GM18867 (cell line): ENCODE measurements at regions not wholly inside any gene's neighbourhood (a gene's known extent, or its start where the extent isn't known, plus 50 kb on each side); places are given as distances from the start of the nearest gene placed in this dataset.
"Not testable (repeated sequence)": the region's sequence is repeated elsewhere in the genome, so short reads cannot be mapped to it uniquely, and the experiment has no call there.

Experiments
- ATAC-seq: cut with Tn5 transposase; IDR thresholded peaks from one replicate; pipeline ENCODE4 v1.9.1; 2021; ENCODE audit warnings: mild to moderate bottlenecking, moderate library complexity; ENCODE audit not compliant: unreplicated experiment

DNA sequence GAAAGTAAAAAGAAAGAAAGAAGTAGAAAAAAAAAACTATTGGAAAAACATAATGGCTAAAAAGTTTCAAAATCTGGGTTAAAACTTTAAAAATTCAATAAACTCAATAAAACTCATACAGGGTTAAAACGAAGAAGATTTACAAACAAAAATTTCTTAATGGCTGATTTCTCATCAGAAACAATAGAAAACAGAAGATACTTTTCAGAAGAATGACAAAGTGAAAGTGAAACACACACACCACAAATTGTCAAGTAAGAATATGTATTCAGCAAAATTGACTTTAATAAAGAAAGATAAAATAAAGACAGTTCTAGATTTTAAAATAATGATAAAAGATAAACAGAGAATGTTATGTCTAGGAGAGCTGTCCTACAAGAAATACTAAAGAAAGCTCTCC is 618.9 kb upstream of the GJE1 start:
- ATAC-seq = no peak

DNA sequence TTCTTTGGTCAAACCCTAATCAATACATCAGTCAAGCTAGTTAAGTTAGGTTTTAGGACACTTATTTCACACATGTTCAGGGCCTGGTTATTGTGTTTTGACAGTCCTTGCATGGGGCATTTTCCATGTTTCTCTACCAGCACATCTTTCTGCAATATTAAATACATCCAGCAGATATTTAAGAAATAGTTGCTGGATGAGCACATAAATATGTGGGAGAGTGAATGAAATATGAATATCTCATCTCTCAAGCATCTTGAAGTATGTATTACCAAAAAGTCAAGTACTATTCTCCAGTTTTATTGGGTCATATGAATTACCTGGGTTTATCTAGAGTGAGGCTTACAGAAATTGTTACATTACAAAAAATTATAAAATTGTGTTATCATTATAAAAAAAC is 621.9 kb upstream of the GJE1 start:
- ATAC-seq = no peak

DNA sequence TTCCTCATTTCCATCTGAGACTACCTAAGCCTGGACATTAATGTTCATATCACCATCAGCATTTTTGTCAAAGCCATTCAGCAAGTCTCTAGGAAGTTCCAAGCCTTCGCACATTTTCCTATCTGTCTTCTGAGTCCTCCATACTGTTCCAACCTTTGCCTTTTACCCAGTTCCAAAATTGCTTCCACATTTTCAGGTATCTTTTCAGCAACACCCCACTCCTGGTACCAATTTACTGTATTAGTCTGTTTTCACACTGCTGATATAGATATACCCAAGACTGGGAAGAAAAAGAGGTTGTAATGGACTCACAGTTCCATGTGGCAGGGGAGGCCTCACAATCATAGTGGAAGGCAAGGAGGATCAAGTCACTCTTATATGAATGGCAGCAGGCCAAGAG is 626.7 kb upstream of the GJE1 start:
- ATAC-seq = not testable (repeated sequence)

DNA sequence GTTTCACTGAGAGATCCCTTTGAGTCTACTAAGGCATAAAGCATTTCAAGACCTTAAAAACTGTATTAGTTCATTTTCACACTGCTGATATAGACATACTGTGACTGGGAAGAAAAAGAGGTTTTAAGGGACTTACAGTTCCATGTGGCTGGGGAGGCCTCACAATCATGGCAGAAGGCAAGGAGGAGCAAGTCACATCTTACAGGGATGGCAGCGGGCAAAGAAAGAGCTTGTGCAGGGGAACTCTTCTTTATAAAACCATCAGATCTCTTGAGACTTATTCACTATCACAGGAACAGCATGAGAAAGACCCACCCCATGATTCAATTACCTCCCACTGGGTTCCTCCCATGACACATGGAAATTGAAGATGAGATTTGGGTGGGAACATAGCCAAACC is 628.4 kb upstream of the GJE1 start:
- ATAC-seq = not testable (repeated sequence)

DNA sequence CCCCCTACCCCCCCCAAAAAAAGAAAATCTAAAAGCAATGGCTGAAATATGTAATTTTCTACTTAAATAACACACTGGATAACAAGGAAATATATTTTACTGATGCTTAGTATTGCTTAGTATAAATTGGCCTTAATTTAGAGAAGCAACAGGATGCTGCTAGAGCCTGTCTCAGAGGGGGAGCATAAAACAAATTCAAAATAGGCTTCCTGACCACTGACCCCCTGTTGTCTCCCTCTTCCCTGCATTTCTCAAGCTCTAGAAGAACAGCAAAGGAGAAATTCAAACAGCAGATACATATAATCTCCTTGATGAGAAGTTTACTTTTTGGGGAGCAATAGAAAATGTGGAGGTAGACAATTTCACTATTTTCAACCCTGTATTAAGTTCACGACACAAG is 631.1 kb upstream of the GJE1 start:
- ATAC-seq = no peak

DNA sequence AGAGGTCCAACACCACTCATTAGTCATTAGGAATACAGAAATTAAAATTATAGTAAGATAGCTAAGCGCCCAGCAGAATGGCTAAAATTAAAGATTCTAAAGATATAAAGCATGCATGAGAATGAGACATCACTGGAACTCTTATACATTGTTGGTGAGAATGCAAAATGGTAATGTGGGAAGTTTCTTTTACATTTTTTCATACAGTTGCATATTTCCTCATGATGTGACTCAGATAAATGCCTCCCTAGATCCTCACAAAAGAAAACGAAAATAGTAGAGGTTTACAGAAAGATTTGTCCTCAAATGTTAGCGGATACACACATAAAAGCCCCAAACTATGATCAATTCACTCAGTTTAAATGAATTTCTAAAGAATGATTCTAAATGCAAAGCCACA is 633.7 kb upstream of the GJE1 start:
- ATAC-seq = no peak

DNA sequence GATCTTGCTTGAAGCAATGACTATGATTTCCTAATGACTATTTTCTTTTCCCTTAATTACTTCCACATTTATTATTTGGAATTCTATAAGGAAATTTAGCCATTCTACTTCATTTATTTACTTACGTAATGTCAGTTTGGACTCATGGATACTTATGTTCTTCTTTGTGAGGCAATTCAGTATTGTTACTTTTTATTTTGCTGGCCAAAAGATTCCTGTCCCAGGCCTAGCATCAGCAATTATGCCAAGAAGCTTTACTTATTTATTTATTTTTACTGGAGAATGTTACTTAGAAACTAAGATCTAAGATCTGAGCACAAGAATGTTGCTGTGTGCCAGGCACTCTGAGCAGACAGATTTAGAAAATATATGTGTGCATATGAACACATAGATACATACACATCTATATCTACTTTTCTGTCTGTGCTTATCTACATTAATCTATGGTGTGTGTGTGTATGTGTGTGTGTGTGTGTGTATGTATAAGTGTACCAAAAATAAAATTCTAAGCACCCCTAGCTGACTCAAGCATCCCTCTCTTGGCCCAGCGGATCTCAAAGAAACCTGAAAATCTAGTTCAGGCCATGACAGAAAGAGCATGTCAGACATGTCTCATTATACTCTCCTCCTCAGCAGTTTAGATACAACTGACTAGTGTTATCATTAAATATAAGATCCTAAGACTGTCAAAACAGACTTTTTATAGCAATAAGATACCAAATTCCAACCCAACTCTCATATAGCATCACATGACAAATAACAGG is 640.0 kb upstream of the GJE1 start:
- ATAC-seq = no peak

DNA sequence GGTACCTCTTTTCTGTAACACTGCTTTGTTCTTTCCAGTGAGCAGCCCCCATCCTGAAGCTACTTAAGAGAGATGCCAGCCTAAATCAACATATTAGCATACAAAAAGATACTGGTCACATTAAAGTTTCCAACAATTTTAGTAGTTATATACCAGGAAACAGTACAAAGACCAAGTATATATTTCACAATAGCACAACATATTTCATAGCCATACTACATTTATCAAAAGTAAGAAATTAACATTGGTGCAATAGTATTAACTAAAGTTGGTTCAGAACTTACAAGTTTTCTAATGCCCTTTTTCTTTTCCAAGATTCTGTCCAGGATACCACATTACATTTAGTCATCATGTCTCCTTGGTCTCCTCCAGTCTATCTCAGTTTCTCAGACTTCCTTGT is 641.0 kb upstream of the GJE1 start:
- ATAC-seq = no peak

DNA sequence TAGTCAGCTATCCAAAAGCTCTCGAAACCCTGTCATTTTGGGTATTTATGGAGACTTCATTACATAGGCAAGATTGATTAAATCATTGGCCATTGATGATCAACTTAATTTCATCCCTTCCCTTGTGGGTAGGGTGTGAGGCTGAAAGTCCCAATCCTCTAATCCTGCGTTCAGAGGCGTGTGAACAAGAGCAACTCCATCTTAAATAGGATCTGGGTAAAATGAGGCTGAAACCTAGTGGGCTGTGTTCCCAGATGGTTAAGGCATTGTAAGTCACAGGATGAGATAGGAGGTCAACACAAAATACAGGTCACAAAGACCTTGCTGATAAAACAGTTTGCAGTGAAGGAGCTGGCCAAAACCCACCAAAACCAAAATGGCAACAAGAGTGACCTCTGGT is 641.7 kb upstream of the GJE1 start:
- no peak for ATAC-seq

DNA sequence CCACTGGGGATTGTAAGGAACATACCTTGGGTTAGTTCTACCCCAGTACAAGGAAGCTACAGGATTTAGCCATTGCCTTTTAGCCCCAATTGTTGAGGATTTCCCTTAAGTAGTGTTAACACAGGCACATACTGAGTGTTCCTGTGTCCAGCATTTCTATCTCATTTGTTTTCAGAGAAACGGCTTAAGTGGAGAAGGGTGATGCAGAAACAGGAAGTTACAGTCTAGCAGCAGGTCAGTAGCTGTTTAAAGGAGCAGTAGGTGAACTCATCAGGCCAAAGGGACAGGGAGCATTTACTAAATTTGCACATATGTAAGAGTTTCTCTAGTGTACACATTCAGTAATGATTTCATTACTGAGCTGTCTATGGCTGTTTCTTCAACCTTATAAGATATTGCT is 644.2 kb upstream of the GJE1 start:
- ATAC-seq = peak; percentile 42

DNA sequence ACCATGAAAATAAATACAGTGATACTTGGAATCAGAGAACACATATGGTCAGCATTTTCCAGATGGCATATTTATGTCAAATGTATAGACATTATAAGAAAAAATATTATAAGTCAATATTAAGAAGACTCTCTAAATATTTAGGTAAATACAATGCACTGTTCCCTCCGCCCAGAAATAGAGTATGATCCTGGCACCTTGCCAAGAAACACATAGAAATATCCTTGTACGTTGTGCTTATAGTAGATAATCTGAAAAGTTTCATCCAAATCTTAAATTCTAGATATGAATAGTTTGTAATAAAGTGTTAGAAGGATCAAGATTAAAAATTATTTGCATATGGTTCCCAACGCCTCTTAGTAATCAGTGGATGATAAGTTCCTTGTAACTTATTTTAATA is 645.8 kb upstream of the GJE1 start:
- no peak for ATAC-seq

DNA sequence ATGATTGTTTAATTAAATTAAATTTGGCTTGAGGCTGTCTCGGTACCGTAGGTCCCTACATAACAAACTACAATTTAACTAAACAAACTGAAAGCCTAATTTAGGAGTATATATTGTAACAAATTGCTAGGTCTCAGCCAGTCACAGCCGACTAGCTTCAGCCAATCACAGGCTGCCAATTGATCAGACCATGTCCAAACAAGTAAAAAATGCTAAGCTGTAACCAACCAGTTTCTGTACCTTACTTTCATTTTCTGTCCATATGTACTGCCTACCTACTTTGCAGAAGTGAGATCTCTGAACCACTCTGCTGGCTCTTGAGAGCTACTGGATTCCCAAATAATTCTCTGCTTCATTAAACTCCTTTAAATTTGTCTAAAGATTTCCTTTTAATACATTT is 648.0 kb upstream of the GJE1 start:
- peak; percentile 81 for ATAC-seq

DNA sequence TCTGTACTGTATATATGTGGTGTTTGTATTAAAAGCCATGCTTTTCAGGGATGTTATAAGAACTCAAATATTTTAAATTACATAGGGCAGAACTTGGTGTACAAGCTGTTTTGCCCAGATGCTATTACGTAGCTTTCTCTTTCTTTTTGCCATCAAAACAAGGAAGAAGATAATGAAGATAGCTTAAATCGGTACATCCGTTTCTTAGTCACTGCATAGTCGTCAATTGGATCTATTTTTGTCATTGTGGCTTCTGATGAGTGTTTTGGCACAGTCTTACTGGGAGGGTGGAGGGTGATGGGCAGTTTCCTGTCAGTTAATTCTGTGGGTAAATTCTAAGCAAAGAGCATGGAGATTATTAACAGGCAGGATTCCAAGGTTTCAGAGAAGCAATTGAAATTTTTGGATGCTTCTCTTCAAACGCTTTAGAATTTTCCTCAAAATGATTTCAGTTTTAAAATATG is 649.1 kb upstream of the GJE1 start:
- peak; percentile 87 for ATAC-seq

DNA sequence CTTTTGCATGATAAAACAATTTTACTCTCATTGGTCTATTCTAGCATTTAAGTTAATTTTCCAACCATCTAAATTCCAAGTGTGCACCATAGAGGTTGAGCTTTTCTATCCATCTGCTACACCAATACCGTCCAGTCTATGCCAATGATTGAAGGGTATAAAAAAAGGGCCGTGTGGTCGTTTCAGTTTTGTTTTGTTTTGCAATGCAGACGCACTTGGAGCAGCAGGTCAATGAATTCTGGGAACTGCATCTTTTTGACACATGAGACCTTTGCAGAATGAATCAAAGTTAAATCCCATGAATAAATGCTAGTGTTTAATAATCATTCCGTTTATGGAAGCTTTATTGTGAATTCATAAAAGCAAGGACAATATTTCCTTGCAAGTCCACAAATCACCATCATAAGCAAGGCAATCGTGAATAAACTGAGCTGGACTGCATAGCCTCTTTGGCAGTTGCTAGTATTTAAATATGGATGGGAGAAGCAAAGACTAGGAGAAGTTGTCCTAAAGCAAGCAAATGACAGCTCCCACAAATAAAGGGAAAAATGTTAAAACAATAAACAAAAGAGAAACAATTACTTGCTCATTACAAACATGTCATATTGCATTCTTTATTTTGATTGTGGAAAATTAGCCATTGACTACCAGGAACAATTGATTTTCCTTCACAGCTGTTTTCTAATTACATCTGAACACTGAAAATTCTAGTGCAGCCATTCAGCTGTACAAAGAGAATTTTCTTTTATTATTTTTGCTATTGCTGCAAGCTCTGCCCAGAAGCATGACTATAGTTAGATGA is 649.7 kb upstream of the GJE1 start:
- ATAC-seq = peak; percentile 3

DNA sequence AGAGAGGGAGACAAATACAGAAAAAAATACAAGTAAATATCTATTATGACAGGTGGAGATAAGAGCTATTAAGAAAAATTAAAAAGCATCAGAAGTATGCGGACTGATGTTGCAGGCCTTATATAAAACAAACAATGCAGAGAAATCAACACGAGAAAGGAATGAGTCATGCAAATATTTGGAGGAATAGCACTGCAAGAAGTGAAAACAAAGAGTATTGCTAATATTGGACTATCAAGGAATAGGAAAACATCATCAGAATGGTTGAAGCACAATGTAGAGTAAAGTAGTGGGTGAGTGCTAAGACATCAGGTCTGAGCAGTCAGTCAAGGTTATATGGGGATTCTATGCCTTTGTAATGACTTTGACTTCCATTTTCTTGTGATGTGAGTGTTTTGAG is 657.5 kb upstream of the GJE1 start:
- no peak for ATAC-seq

DNA sequence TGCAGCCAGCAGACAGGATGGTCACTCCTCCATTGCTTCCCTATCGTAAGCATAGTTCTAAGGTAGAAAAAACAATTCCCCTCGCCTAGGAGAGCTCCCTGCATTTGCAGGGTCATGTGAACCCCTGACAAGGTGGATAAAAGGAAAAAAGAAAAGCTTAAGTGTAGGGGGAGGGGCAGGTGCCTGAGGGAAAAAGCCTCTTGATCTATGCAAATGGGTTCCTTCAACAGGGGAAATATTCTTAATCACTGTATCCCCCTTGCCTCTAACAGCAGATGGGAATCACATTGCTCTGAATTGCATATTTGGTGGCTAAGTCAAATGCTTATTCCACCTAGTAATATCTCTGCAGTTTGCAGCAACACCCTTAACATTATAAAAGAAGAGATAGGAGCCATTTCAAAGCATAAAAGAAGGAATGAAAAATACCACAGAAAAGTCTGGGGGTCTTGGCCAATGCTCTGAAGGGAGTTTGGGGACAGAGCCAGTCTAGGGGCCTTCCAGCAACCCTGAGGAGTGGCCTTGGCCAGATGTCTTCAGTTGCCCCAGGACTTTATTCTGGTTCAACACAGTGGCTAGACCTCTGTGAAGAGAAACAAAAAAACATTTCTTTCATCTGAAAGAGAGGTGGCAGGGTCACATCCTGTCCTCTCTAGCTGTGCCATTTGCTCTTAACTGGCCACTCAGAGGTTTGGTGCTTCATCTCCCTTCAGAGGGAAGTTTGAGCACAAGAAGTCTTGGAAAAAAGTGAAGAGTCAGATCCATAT is 660.4 kb upstream of the GJE1 start:
- ATAC-seq = peak; percentile 40

DNA sequence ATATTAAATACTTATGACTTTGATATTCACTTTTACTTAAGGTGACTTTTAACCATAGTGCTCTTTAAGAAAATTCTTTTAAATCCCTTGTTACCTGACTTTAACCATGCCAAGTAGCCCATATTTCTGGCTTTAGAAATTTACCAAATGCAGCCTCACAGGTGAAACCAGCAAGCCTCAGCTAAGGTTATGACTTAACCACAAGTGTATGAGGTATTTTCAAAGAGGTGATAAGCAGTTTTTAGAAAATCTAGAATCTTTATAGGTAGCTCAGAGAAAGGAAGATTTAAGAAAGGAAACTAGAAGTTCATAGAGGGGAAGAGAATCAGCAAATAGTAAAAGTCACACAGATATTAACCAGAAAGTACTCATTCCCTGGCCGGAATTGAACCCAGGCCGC is 661.9 kb upstream of the GJE1 start:
- ATAC-seq = peak; percentile 43

DNA sequence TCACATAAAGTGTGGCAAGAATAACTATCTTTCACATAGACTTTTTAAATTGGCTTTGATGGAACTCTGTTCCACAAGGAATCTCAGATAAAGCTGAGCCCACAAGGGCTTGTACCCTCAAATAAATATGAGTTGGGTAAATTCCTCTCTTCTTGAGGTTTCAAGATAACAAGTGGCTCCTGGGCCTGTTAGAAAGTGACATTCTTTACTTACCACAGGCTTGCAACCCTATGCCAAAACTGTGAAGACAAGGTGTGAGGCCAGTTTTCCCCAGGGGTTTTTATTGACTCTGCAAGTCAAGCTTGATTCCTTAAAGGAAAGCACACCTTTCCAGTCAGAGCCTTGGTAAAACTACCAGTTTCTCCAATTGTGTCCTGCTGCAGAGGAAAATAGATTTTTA is 664.8 kb upstream of the GJE1 start:
- ATAC-seq = peak; percentile 31

DNA sequence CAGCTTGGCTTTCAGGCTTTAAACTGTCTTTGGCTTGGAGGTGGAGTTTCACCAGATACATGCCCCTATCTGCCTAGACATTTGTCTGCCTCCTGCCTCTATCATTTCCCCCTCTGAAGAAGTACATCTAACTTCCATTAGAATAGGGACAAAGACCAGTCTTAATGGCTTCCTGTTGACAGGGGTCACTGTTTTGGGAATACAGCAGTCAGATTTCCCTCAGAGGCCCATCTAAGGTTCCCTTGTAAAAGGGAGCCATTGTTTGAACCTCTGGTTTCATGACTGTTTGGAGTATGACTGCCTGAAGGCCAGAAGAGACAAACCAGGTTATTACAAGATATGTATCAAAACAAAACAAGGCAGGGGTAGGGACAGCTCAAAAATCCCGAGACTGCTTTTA is 665.7 kb upstream of the GJE1 start:
- no peak for ATAC-seq

DNA sequence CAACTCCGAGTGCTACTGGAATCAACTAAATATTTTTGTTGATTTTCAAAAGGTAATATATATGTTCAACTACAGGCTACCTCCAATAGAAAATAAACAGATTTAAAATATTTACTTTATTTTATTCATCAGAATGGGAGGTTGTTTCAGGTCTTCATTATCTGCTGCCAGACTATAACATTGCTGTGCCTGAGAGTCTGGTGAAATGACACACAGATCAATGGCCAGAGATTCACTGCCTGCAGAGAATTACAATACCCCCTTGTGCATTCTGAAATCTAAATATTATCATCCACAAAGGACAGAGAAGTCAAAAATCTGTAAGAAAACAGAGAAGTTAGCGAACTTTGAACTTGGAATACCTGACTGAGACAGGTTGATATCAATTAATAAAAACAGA is 667.8 kb upstream of the GJE1 start:
- ATAC-seq = no peak

DNA sequence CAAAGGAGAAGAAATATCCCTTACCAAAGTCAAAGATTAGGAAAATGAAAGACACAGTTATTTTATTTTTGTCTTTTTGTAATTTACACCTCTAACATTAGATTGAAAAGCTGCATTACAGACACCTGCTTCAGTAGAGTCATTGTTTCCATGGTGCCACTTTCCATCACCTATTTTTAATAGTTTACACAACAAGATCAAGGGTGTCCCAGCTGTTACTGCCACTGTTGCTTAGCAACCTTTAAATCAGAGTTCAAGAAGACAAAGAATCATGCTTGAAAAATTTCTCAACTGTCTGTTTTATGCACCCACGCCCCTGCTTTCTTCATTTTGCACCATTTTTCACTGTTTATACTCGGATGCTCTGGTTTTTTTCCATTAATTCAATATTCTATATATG is 668.2 kb upstream of the GJE1 start:
- ATAC-seq = peak; percentile 87
